A549 (cell line): ENCODE measurements at regions not wholly inside any gene's neighbourhood (a gene's known extent, or its start where the extent isn't known, plus 50 kb on each side); places are given as distances from the start of the nearest gene placed in this dataset.

Source experiments
- ATAC-seq, 2 experiments: fragments of 200-7000 bp in 1 of 2; fragments of >200 bp in 1 of 2; cut with Nextera tagmentation in 1 of 2; cut with Tn5 transposase in 1 of 2; 3 replicates each; pipeline versions ENCODE4 v1.8.0 to v1.9.1; 2018 to 2020; ENCODE audit warnings: mild to moderate bottlenecking in 1 of 2, moderate library complexity in 1 of 2
- CTCF ChIA-PET: fragments of 300-600 bp; sonication (Branson Sonifier 250); formaldehyde crosslinking; extraction: SDS; loops from one replicate; lab custom pipeline; 2021; ENCODE audit warnings: antibody characterized with exemption, inconsistent platforms; lab: Yijun Ruan, JAX
- POLR2A ChIA-PET: fragments of 350-600 bp; formaldehyde crosslinking; extraction: SDS; loops from one replicate; lab custom pipeline; 2021; ENCODE audit warnings: antibody characterized with exemption, inconsistent platforms; lab: Yijun Ruan, JAX
- DNase-seq, 2 experiments: peaks; one replicate each; pipeline versions ENCODE4 v3.0.0 to v3.0.0-alpha.2; 2011 to 2016; ENCODE audit warnings: low read depth in 1 of 2, low spot score in 1 of 2
- FAIRE-seq: peaks from 2 replicates; lab custom pipeline; 2011; peaks lifted over from hg19 to GRCh38; lab: Jason Lieb, UNC
- H3K27ac ChIP-seq, 2 experiments: fragments of >200 bp; sonication (Bioruptor Twin); formaldehyde crosslinking; 3 replicates each; pipeline ENCODE4 v1.5.1; 2016 to 2017
- H3K4me1 ChIP-seq: fragments of >200 bp; sonication (Bioruptor Twin); formaldehyde crosslinking; 3 replicates; pipeline ENCODE4 v1.6.1; 2016
- H3K4me2 ChIP-seq: fragments of >200 bp; sonication (Bioruptor Twin); formaldehyde crosslinking; 3 replicates; pipeline ENCODE4 v1.6.1; 2016
- H3K4me3 ChIP-seq: fragments of >200 bp; sonication (Bioruptor Twin); formaldehyde crosslinking; 3 replicates; pipeline ENCODE4 v1.5.1; 2016
- H3K9me3 ChIP-seq: fragments of >200 bp; sonication (Bioruptor Twin); formaldehyde crosslinking; 3 replicates; pipeline ENCODE4 v1.6.1; 2016
- CBX2 ChIP-seq: fragments of 200-600 bp; sonication (generic); IDR thresholded peaks from 2 replicates; pipeline ENCODE4 v1.6.1; 2016; ENCODE audit warnings: low read depth, mild to moderate bottlenecking, borderline replicate concordance
- CBX8 ChIP-seq: fragments of 200-600 bp; sonication (generic); IDR thresholded peaks from 2 replicates; pipeline ENCODE4 v1.6.1; 2016
- CEBPB ChIP-seq, 2 experiments: fragments of >200 bp in 1 of 2; sonication (Bioruptor Twin) in 1 of 2; formaldehyde crosslinking in 1 of 2; IDR thresholded peaks; 2 replicates each; pipeline ENCODE4 v1.6.1; 2012 to 2016
- EHF ChIP-seq: fragments of 250-450 bp; sonication (Bioruptor Pico); IDR thresholded peaks from 2 replicates; pipeline ENCODE4 v1.5.0; 2020; ENCODE audit warnings: mild to moderate bottlenecking
- FOSL2 ChIP-seq, 2 experiments: fragments of 450-650 bp in 1 of 2; fragments of >200 bp in 1 of 2; sonication (Bioruptor Twin) in 1 of 2; formaldehyde crosslinking; IDR thresholded peaks; 2 replicates each; pipeline versions ENCODE4 v1.5.0 to v1.6.1; 2016 to 2020; ENCODE audit warnings: mild to moderate bottlenecking in 1 of 2, moderate library complexity in 1 of 2
- GATA3 ChIP-seq: IDR thresholded peaks from 2 replicates; pipeline ENCODE4 v1.6.1; 2012; ENCODE audit warnings: borderline replicate concordance
- HDAC2 ChIP-seq: fragments of 200-600 bp; sonication (generic); IDR thresholded peaks from 2 replicates; pipeline ENCODE4 v1.6.1; 2016
- HOXA7 ChIP-seq: fragments of 250-450 bp; sonication (Bioruptor Pico); IDR thresholded peaks from 2 replicates; pipeline ENCODE4 v1.5.0; 2020; ENCODE audit warnings: mild to moderate bottlenecking, moderate library complexity
- KDM1A ChIP-seq: fragments of 200-600 bp; sonication (generic); IDR thresholded peaks from 2 replicates; pipeline ENCODE4 v1.6.1; 2016; ENCODE audit warnings: low read depth, mild to moderate bottlenecking
- MAX ChIP-seq: IDR thresholded peaks from 2 replicates; pipeline ENCODE4 v1.6.1; 2012
- MYC ChIP-seq: IDR thresholded peaks from 2 replicates; pipeline ENCODE4 v1.6.1; 2012; ENCODE audit warnings: mild to moderate bottlenecking, inconsistent platforms, low read length, improper control_type of control experiment, borderline replicate concordance
- NFE2L2 ChIP-seq: fragments of 150-350 bp; conservative IDR thresholded peaks from 2 replicates; pipeline ENCODE4 v1.6.1; 2014; ENCODE audit warnings: low read length
- NPAS2 ChIP-seq: fragments of 250-450 bp; sonication (Bioruptor Pico); IDR thresholded peaks from 2 replicates; pipeline ENCODE4 v1.8.0; 2022; ENCODE audit warnings: mild to moderate bottlenecking, moderate library complexity, borderline replicate concordance
- PBX3 ChIP-seq: IDR thresholded peaks from 2 replicates; pipeline ENCODE4 v1.6.1; 2012
- POLR2AphosphoS2 ChIP-seq: conservative IDR thresholded peaks from 2 replicates; pipeline ENCODE4 v1.6.1; 2012; ENCODE audit warnings: low read length, improper control_type of control experiment, inconsistent platforms
- RARB ChIP-seq: fragments of 250-450 bp; sonication (Bioruptor Pico); IDR thresholded peaks from 2 replicates; pipeline ENCODE4 v1.8.0; 2021; ENCODE audit warnings: mild to moderate bottlenecking, moderate library complexity
- REST ChIP-seq: fragments of 200-600 bp; sonication (generic); IDR thresholded peaks from 2 replicates; pipeline ENCODE4 v1.6.1; 2016; ENCODE audit warnings: antibody characterized with exemption, mild to moderate bottlenecking, moderate library complexity
- RNF2 ChIP-seq: fragments of 200-600 bp; sonication (generic); IDR thresholded peaks from 2 replicates; pipeline ENCODE4 v1.6.1; 2016; ENCODE audit warnings: low read depth, mild to moderate bottlenecking, antibody characterized with exemption, moderate library complexity, borderline replicate concordance
- SREBF2 ChIP-seq: fragments of 450-650 bp; IDR thresholded peaks from 2 replicates; pipeline ENCODE4 v1.6.1; 2014; ENCODE audit warnings: mild to moderate bottlenecking, moderate library complexity
- ZC3H11A ChIP-seq: fragments of 450-650 bp; IDR thresholded peaks from 2 replicates; pipeline ENCODE4 v1.6.1; 2014; ENCODE audit warnings: antibody characterized with exemption, mild to moderate bottlenecking
- ZFP36 ChIP-seq: fragments of 450-650 bp; IDR thresholded peaks from 2 replicates; pipeline ENCODE4 v1.6.1; 2014; ENCODE audit warnings: borderline replicate concordance; ENCODE audit not compliant: partially characterized antibody
- ZNF302 ChIP-seq: fragments of 250-450 bp; sonication (Bioruptor Pico); IDR thresholded peaks from 2 replicates; pipeline ENCODE4 v1.9.0; 2021; ENCODE audit warnings: inconsistent platforms, mild to moderate bottlenecking, moderate library complexity
- WGBS: methylation state at CpG from one replicate; pipeline ENCODE4 v1.1.6; 2017; ENCODE audit errors: missing lambda C conversion rate; 5-methylcytosine and 5-hydroxymethylcytosine counted together
- TF ChIP-seq, protein P1 (sequence below): fragments of >200 bp; sonication (Bioruptor Twin); formaldehyde crosslinking; IDR thresholded peaks from 3 replicates; pipeline ENCODE4 v1.6.1; 2016
- TF ChIP-seq, protein P2 (sequence below): fragments of >200 bp; sonication (Bioruptor Twin); formaldehyde crosslinking; IDR thresholded peaks from 2 replicates; pipeline ENCODE4 v1.6.1; 2016

- H3K9me3 ChIP-seq, result peaks cover 9% of the 10 kb centered on the region; the same call in 2 of the 3 replicates
- TF ChIP-seq GATA3, result no peak
- no peak for TF ChIP-seq CBX2
- no peak for TF ChIP-seq HOXA7 (CRISPR knock-in tag)
- TF ChIP-seq ZFP36, result no peak
- TF ChIP-seq FOSL2 (IDR thresholded peaks at IDR 0.05), result no peak
- no peak for TF ChIP-seq FOSL2 (CRISPR knock-in tag; IDR thresholded peaks at IDR 0.05)
- TF ChIP-seq, protein P1, sequence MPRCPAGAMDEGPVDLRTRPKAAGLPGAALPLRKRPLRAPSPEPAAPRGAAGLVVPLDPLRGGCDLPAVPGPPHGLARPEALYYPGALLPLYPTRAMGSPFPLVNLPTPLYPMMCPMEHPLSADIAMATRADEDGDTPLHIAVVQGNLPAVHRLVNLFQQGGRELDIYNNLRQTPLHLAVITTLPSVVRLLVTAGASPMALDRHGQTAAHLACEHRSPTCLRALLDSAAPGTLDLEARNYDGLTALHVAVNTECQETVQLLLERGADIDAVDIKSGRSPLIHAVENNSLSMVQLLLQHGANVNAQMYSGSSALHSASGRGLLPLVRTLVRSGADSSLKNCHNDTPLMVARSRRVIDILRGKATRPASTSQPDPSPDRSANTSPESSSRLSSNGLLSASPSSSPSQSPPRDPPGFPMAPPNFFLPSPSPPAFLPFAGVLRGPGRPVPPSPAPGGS, result no peak
- no peak for TF ChIP-seq ZC3H11A
- no peak for TF ChIP-seq RNF2
- TF ChIP-seq, all 56 proteins: peak for 0
- WGBS, result 20% methylated on average over 3 of the region's 3 CpGs
- no peak for DNase-seq
- Histone ChIP-seq H3K27ac (no peak overlapping the region), H3K4me3 (no peak overlapping the region), H3K4me1 (no peaks in the 10 kb centered on the region), H3K4me2 (no peak overlapping the region)
- ATAC-seq, result no peak
- POLR2A ChIA-PET, result no interaction called here
- CTCF ChIA-PET, result no interaction called here
- FAIRE-seq, result no peak
Observed at GRCh38 chr9:107198718-107199117, 84.4 kb upstream of the RAD23B start.

DNA sequence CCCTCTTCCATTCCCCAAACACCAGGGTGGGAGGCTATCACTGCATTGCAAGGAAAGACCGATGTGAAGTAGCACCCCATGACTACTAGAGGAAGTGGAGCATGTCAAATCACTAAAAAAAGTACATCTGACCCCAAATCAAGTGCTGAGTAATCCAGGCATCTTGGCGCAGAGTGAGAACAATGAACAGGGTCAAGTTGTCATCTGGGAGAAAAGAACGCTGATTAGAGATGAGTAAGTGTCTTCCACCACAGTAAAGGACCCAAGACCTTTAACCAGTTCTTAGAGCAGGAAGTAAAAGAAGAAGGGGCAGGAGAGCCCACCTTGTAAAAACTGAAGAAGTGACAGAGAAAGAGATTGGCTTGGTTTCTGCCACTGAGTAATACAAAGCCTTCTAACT lies 75.0 kb upstream of the RAD23B start:
- POLR2A ChIA-PET, result no interaction called here
- WGBS, result 51% methylated on average over 3 of the region's 3 CpGs
- DNase-seq, result no peak
- H3K4me3 ChIP-seq, result no peak overlapping the region
- no peak for FAIRE-seq
- TF ChIP-seq EHF (CRISPR knock-in tag), result no peak
- no peak for TF ChIP-seq KDM1A
- TF ChIP-seq MYC, result no peak
- no peak for TF ChIP-seq MAX
- no peak for TF ChIP-seq POLR2AphosphoS2
- no peak for TF ChIP-seq REST
- no peak for TF ChIP-seq CEBPB (IDR thresholded peaks at IDR 0.05)
- TF ChIP-seq HDAC2, result no peak
- TF ChIP-seq SREBF2, result no peak
- TF ChIP-seq PBX3, result no peak
- TF ChIP-seq ZNF302 (CRISPR knock-in tag), result no peak
- TF ChIP-seq, protein P2, sequence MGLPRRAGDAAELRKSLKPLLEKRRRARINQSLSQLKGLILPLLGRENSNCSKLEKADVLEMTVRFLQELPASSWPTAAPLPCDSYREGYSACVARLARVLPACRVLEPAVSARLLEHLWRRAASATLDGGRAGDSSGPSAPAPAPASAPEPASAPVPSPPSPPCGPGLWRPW, result no peak
- TF ChIP-seq NFE2L2, result no peak
- TF ChIP-seq CBX8, result no peak
- no peak for TF ChIP-seq NPAS2 (CRISPR knock-in tag)
- no peak for TF ChIP-seq CBX2
- TF ChIP-seq RARB (CRISPR knock-in tag), result no peak
- TF ChIP-seq ZFP36, result no peak
- TF ChIP-seq, all 56 proteins: peak for 0
- CTCF ChIA-PET, result interaction anchor here (1.0 kb wide), 1 partner anchor 58 kb away, joined by 3 read pairs; no protein-coding TSS in a partner anchor
- Histone ChIP-seq H3K27ac (no peak overlapping the region), H3K9me3 (peaks cover 6% of the 10 kb centered on the region; the same call in 2 of the 3 replicates), H3K4me1 (peaks cover 5% of the 10 kb centered on the region), H3K4me2 (no peak overlapping the region)
- no peak for ATAC-seq
